SK-N-SH treated with all-trans-retinoic acid at 6 μM for 48 hours (cell line): ENCODE measurements at regions not wholly inside any gene's neighbourhood (a gene's known extent, or its start where the extent isn't known, plus 50 kb on each side); places are given as distances from the start of the nearest gene placed in this dataset.

Experiments used
- ATAC-seq: fragments of 200-7000 bp; cut with Tn5 transposase; 3 replicates; pipeline ENCODE4 v1.9.1; 2020; ENCODE audit warnings: mild to moderate bottlenecking, moderate library complexity
- ARNTL ChIP-seq: fragments of 450-650 bp; formaldehyde crosslinking; IDR thresholded peaks from 2 replicates; pipeline ENCODE4 v1.5.0; 2020; ENCODE audit warnings: low read depth, mild to moderate bottlenecking, moderate library complexity, borderline replicate concordance
- BACH2 ChIP-seq: fragments of 250-450 bp; sonication (Bioruptor Pico); IDR thresholded peaks from 2 replicates; pipeline ENCODE4 v1.9.0; 2021; ENCODE audit warnings: mild to moderate bottlenecking, borderline replicate concordance
- GLIS3 ChIP-seq: fragments of 250-450 bp; sonication (Bioruptor Pico); IDR thresholded peaks from 2 replicates; pipeline ENCODE4 v1.5.0; 2020; ENCODE audit warnings: mild to moderate bottlenecking, moderate library complexity
- ISL1 ChIP-seq: fragments of 250-450 bp; sonication (Bioruptor Pico); IDR thresholded peaks from 2 replicates; pipeline ENCODE4 v2.1.2; 2022; ENCODE audit warnings: mild to moderate bottlenecking, moderate library complexity
- OSR1 ChIP-seq: fragments of 250-450 bp; sonication (Bioruptor Pico); IDR thresholded peaks from 2 replicates; pipeline ENCODE4 v1.8.0; 2022; ENCODE audit warnings: moderate library complexity, mild to moderate bottlenecking, inconsistent platforms
- RARB ChIP-seq: fragments of 250-450 bp; sonication (Bioruptor Pico); IDR thresholded peaks from 2 replicates; pipeline ENCODE4 v1.8.0; 2021; ENCODE audit warnings: mild to moderate bottlenecking, moderate library complexity
- SNAI2 ChIP-seq: fragments of 250-450 bp; sonication (Bioruptor Pico); IDR thresholded peaks from 2 replicates; pipeline ENCODE4 v1.5.0; 2020; ENCODE audit warnings: mild to moderate bottlenecking, moderate library complexity
- TOX ChIP-seq: fragments of 250-450 bp; sonication (Bioruptor Pico); IDR thresholded peaks from 2 replicates; pipeline ENCODE4 v1.8.0; 2021; ENCODE audit warnings: mild to moderate bottlenecking, moderate library complexity, borderline replicate concordance
- ZC3H10 ChIP-seq: fragments of 250-450 bp; sonication (Bioruptor Pico); IDR thresholded peaks from 2 replicates; pipeline ENCODE4 v1.5.1; 2021; ENCODE audit warnings: mild to moderate bottlenecking, moderate library complexity
- ZFP3 ChIP-seq: fragments of 250-450 bp; sonication (Bioruptor Pico); IDR thresholded peaks from 2 replicates; pipeline ENCODE4 v1.5.0; 2020; ENCODE audit warnings: mild to moderate bottlenecking, moderate library complexity
- ZFP30 ChIP-seq: fragments of 450-650 bp; formaldehyde crosslinking; IDR thresholded peaks from 2 replicates; pipeline ENCODE4 v1.5.0; 2022; ENCODE audit warnings: mild to moderate bottlenecking, moderate library complexity
- ZNF565 ChIP-seq: fragments of 450-650 bp; formaldehyde crosslinking; conservative IDR thresholded peaks from 2 replicates; pipeline ENCODE4 v1.5.0; 2020; ENCODE audit warnings: low read depth, mild to moderate bottlenecking, moderate library complexity
- ZNF70 ChIP-seq: fragments of 450-650 bp; formaldehyde crosslinking; IDR thresholded peaks from 2 replicates; pipeline ENCODE4 v1.5.0; 2020; ENCODE audit warnings: mild to moderate bottlenecking, moderate library complexity
- ZNF8 ChIP-seq: fragments of 450-650 bp; formaldehyde crosslinking; IDR thresholded peaks from 2 replicates; pipeline ENCODE4 v1.5.0; 2020; ENCODE audit warnings: mild to moderate bottlenecking, moderate library complexity
- TF ChIP-seq, protein P1 (sequence below): fragments of 250-450 bp; sonication (Bioruptor Pico); IDR thresholded peaks from 2 replicates; pipeline ENCODE4 v1.5.0; 2020; ENCODE audit warnings: mild to moderate bottlenecking, moderate library complexity
- TF ChIP-seq, protein P2 (sequence below): fragments of 250-450 bp; sonication (Bioruptor Pico); IDR thresholded peaks from 2 replicates; pipeline ENCODE4 v1.8.0; 2020; ENCODE audit warnings: mild to moderate bottlenecking, moderate library complexity, borderline replicate concordance
- TF ChIP-seq, protein P3 (sequence below): fragments of 250-450 bp; sonication (Bioruptor Pico); IDR thresholded peaks from 2 replicates; pipeline ENCODE4 v1.5.1; 2020; ENCODE audit warnings: low read depth, mild to moderate bottlenecking, moderate library complexity
- TF ChIP-seq, protein P4 (sequence below): fragments of 250-450 bp; sonication (Bioruptor Pico); IDR thresholded peaks from 2 replicates; pipeline ENCODE4 v1.5.1; 2021; ENCODE audit warnings: mild to moderate bottlenecking, moderate library complexity
- TF ChIP-seq, protein P5 (sequence below): fragments of 250-450 bp; sonication (Bioruptor Pico); IDR thresholded peaks from 2 replicates; pipeline ENCODE4 v1.8.0; 2021; ENCODE audit warnings: low read depth, mild to moderate bottlenecking, moderate library complexity, borderline replicate concordance

DNA sequence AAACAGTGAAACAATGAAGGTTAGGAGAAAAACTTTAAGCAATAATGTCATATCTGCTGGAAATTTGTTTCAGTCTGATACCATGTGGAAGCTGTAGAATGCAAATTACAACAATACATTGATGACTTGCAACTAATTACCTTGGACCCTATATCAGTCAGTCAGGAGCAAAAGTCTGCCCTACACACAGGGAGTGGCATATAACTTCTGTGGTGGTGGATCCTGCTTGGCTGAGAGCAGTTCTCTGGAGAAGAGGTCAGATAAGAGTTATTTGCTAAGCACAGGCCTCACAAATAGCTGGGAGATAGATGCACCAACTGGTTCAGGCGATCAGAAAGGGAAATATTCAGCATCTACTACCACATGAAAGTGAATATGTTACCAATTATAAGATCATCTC lies 1364.6 kb upstream of the EPHA6 start:
- ATAC-seq, result no peak
- no peak for TF ChIP-seq ISL1
- TF ChIP-seq ZNF565, result no peak
- no peak for TF ChIP-seq ZNF70 (CRISPR knock-in tag)
- TF ChIP-seq RARB, result no peak
- no peak for TF ChIP-seq OSR1 (CRISPR knock-in tag)
- TF ChIP-seq, protein P1, sequence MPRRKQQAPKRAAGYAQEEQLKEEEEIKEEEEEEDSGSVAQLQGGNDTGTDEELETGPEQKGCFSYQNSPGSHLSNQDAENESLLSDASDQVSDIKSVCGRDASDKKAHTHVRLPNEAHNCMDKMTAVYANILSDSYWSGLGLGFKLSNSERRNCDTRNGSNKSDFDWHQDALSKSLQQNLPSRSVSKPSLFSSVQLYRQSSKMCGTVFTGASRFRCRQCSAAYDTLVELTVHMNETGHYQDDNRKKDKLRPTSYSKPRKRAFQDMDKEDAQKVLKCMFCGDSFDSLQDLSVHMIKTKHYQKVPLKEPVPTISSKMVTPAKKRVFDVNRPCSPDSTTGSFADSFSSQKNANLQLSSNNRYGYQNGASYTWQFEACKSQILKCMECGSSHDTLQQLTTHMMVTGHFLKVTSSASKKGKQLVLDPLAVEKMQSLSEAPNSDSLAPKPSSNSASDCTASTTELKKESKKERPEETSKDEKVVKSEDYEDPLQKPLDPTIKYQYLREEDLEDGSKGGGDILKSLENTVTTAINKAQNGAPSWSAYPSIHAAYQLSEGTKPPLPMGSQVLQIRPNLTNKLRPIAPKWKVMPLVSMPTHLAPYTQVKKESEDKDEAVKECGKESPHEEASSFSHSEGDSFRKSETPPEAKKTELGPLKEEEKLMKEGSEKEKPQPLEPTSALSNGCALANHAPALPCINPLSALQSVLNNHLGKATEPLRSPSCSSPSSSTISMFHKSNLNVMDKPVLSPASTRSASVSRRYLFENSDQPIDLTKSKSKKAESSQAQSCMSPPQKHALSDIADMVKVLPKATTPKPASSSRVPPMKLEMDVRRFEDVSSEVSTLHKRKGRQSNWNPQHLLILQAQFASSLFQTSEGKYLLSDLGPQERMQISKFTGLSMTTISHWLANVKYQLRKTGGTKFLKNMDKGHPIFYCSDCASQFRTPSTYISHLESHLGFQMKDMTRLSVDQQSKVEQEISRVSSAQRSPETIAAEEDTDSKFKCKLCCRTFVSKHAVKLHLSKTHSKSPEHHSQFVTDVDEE, result no peak
- TF ChIP-seq, protein P2, sequence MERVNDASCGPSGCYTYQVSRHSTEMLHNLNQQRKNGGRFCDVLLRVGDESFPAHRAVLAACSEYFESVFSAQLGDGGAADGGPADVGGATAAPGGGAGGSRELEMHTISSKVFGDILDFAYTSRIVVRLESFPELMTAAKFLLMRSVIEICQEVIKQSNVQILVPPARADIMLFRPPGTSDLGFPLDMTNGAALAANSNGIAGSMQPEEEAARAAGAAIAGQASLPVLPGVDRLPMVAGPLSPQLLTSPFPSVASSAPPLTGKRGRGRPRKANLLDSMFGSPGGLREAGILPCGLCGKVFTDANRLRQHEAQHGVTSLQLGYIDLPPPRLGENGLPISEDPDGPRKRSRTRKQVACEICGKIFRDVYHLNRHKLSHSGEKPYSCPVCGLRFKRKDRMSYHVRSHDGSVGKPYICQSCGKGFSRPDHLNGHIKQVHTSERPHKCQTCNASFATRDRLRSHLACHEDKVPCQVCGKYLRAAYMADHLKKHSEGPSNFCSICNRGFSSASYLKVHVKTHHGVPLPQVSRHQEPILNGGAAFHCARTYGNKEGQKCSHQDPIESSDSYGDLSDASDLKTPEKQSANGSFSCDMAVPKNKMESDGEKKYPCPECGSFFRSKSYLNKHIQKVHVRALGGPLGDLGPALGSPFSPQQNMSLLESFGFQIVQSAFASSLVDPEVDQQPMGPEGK (CRISPR knock-in tag), result no peak
- no peak for TF ChIP-seq ZC3H10
- no peak for TF ChIP-seq ARNTL (CRISPR knock-in tag)
- no peak for TF ChIP-seq ZFP30
- no peak for TF ChIP-seq SNAI2
- TF ChIP-seq, all 23 proteins: peak for 0

DNA sequence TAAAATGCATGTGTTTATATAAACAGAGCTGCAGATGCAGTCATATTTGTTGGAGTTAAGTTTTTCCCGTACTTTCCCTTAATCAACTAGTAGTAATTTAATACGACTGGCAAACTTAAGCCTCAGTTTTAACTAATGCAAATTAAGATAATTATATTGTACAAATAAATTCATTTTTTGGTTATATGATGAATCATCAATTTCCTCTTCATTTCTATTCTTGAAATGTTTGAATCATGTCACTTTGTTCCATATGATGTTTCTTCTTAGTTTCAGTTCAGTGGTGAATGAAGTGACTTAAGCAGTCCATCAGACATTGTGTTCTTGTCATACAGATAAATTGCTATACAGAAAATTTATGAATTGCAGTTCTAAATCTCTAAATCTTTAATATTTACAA lies 1361.2 kb upstream of the EPHA6 start:
- TF ChIP-seq, protein P3, sequence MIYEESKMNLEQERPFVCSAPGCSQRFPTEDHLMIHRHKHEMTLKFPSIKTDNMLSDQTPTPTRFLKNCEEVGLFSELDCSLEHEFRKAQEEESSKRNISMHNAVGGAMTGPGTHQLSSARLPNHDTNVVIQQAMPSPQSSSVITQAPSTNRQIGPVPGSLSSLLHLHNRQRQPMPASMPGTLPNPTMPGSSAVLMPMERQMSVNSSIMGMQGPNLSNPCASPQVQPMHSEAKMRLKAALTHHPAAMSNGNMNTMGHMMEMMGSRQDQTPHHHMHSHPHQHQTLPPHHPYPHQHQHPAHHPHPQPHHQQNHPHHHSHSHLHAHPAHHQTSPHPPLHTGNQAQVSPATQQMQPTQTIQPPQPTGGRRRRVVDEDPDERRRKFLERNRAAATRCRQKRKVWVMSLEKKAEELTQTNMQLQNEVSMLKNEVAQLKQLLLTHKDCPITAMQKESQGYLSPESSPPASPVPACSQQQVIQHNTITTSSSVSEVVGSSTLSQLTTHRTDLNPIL, result no peak
- TF ChIP-seq OSR1 (CRISPR knock-in tag) (no peak), ZNF8 (CRISPR knock-in tag) (no peak), ISL1 (no peak), RARB (no peak), ZFP30 (no peak), ZFP3 (CRISPR knock-in tag) (no peak), ARNTL (CRISPR knock-in tag) (no peak), TOX (CRISPR knock-in tag) (no peak)
- TF ChIP-seq, all 23 proteins: peak for 0
- no peak for ATAC-seq

DNA sequence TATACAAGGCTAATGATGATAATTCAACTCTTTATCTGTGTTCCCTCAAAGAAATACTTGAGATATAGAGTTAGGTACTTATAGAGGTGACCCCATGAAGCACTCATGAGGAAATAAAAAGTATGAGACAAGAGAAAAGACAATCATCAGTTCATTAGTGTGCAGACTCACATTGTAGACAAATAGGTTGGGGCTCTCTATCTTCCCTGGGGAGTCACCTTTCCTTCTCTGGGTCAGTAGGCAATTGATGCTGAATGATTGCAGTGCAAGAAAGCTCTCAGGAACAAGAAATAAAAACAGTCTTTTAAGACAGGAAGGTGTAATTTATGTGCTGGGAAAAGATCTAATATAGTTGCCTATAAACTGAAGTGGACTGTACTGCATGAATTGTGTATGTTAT lies 1357.6 kb upstream of the EPHA6 start:
- TF ChIP-seq SNAI2, result no peak
- TF ChIP-seq ZFP3 (CRISPR knock-in tag), result no peak
- TF ChIP-seq, protein P1, result no peak
- no peak for TF ChIP-seq ZNF70 (CRISPR knock-in tag)
- TF ChIP-seq TOX (CRISPR knock-in tag), result no peak
- TF ChIP-seq, protein P2 (CRISPR knock-in tag), result no peak
- TF ChIP-seq ISL1, result no peak
- TF ChIP-seq OSR1 (CRISPR knock-in tag), result no peak
- TF ChIP-seq, protein P4, sequence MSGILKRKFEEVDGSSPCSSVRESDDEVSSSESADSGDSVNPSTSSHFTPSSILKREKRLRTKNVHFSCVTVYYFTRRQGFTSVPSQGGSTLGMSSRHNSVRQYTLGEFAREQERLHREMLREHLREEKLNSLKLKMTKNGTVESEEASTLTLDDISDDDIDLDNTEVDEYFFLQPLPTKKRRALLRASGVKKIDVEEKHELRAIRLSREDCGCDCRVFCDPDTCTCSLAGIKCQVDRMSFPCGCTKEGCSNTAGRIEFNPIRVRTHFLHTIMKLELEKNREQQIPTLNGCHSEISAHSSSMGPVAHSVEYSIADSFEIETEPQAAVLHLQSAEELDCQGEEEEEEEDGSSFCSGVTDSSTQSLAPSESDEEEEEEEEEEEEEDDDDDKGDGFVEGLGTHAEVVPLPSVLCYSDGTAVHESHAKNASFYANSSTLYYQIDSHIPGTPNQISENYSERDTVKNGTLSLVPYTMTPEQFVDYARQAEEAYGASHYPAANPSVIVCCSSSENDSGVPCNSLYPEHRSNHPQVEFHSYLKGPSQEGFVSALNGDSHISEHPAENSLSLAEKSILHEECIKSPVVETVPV, result no peak
- TF ChIP-seq, protein P5, sequence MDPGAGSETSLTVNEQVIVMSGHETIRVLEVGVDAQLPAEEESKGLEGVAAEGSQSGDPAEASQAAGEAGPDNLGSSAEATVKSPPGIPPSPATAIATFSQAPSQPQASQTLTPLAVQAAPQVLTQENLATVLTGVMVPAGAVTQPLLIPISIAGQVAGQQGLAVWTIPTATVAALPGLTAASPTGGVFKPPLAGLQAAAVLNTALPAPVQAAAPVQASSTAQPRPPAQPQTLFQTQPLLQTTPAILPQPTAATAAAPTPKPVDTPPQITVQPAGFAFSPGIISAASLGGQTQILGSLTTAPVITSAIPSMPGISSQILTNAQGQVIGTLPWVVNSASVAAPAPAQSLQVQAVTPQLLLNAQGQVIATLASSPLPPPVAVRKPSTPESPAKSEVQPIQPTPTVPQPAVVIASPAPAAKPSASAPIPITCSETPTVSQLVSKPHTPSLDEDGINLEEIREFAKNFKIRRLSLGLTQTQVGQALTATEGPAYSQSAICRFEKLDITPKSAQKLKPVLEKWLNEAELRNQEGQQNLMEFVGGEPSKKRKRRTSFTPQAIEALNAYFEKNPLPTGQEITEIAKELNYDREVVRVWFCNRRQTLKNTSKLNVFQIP (CRISPR knock-in tag), result no peak
- no peak for TF ChIP-seq GLIS3 (CRISPR knock-in tag)
- TF ChIP-seq BACH2 (CRISPR knock-in tag), result no peak
- no peak for TF ChIP-seq ZNF8 (CRISPR knock-in tag)
- no peak for ATAC-seq
